ENCODE measurements at regions not wholly inside any gene's neighbourhood (a gene's known extent, or its start where the extent isn't known, plus 50 kb on each side); places are given as distances from the start of the nearest gene placed in this dataset.
A peak's percentile ranks its signal among the peaks of the same experiment; 100 is the strongest.

DNA sequence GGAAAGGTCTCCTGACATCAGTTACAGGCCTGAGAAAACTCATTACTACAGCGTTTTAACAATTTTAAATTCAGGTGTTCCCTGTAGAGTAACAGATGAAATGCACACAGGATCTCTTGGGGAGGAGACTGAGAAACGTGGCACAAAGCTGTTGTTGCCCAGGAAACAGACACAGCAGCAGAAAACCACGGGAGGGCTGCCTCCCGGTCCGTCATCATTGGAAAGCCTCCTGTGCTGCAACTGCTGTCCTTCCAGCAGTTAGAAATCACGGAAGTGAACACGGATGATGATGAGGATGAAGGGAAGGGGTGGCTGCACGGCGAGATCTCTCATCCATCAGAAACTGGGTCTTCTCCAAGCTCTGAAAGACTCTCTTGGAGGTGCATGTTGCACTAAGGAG lies 94.6 kb upstream of the RNF32 start:
- no peak overlapping the region for H3K4me3 ChIP-seq (ENCODE audit: low read depth in 2 of 2, low read length in 2 of 2)
- no peaks in the 10 kb centered on the region for H3K4me1 ChIP-seq (ENCODE audit: control insufficient read depth, insufficient read depth, low read length)
- no TSS peak for BruUV-seq (replicated peaks)
- CTCF ChIA-PET, result no interaction called here
- H3K36me3 ChIP-seq (ENCODE audit: control insufficient read depth, insufficient read depth, low read length), result no peaks in the 10 kb centered on the region
- DNase-seq (ENCODE audit: low read depth, low spot score), result no peak
- ATAC-seq, result no peak
- in situ Hi-C loops (cut with HindIII; ENCODE audit: low pct_unique_long_range_greater_than_20kb, low sequenced_read_pairs), result no loop called here
- TF ChIP-seq, protein P1, sequence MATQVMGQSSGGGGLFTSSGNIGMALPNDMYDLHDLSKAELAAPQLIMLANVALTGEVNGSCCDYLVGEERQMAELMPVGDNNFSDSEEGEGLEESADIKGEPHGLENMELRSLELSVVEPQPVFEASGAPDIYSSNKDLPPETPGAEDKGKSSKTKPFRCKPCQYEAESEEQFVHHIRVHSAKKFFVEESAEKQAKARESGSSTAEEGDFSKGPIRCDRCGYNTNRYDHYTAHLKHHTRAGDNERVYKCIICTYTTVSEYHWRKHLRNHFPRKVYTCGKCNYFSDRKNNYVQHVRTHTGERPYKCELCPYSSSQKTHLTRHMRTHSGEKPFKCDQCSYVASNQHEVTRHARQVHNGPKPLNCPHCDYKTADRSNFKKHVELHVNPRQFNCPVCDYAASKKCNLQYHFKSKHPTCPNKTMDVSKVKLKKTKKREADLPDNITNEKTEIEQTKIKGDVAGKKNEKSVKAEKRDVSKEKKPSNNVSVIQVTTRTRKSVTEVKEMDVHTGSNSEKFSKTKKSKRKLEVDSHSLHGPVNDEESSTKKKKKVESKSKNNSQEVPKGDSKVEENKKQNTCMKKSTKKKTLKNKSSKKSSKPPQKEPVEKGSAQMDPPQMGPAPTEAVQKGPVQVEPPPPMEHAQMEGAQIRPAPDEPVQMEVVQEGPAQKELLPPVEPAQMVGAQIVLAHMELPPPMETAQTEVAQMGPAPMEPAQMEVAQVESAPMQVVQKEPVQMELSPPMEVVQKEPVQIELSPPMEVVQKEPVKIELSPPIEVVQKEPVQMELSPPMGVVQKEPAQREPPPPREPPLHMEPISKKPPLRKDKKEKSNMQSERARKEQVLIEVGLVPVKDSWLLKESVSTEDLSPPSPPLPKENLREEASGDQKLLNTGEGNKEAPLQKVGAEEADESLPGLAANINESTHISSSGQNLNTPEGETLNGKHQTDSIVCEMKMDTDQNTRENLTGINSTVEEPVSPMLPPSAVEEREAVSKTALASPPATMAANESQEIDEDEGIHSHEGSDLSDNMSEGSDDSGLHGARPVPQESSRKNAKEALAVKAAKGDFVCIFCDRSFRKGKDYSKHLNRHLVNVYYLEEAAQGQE (IDR thresholded peaks at IDR 0.05; ENCODE audit: insufficient read depth in 1 of 2, low read depth in 2 of 2, low read length in 1 of 2), result no peak
- TF ChIP-seq SIN3A (IDR thresholded peaks at IDR 0.05; ENCODE audit: borderline replicate concordance, insufficient read depth, low read depth, low read length) (no peak), TCF7L2 (IDR thresholded peaks at IDR 0.05; ENCODE audit: low read depth, low read length) (no peak), POLR2AphosphoS5 (IDR thresholded peaks at IDR 0.05; ENCODE audit: low read depth, low read length) (no peak)
- TF ChIP-seq, protein P2, sequence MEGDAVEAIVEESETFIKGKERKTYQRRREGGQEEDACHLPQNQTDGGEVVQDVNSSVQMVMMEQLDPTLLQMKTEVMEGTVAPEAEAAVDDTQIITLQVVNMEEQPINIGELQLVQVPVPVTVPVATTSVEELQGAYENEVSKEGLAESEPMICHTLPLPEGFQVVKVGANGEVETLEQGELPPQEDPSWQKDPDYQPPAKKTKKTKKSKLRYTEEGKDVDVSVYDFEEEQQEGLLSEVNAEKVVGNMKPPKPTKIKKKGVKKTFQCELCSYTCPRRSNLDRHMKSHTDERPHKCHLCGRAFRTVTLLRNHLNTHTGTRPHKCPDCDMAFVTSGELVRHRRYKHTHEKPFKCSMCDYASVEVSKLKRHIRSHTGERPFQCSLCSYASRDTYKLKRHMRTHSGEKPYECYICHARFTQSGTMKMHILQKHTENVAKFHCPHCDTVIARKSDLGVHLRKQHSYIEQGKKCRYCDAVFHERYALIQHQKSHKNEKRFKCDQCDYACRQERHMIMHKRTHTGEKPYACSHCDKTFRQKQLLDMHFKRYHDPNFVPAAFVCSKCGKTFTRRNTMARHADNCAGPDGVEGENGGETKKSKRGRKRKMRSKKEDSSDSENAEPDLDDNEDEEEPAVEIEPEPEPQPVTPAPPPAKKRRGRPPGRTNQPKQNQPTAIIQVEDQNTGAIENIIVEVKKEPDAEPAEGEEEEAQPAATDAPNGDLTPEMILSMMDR (IDR thresholded peaks at IDR 0.05), result no peak
- no peaks in the 10 kb centered on the region for H3K27me3 ChIP-seq (ENCODE audit: control insufficient read depth, insufficient read depth, low read length)
- H3K9me3 ChIP-seq (ENCODE audit: control insufficient read depth, insufficient read depth, low read depth, low read length), result no peaks in the 10 kb centered on the region
- POLR2A ChIA-PET, result no interaction called here
- H3K27ac ChIP-seq (ENCODE audit: low read length), result no peak overlapping the region
- intact Hi-C loops (cut with micrococcal nuclease; ENCODE audit: unreplicated experiment), result no loop called here

DNA sequence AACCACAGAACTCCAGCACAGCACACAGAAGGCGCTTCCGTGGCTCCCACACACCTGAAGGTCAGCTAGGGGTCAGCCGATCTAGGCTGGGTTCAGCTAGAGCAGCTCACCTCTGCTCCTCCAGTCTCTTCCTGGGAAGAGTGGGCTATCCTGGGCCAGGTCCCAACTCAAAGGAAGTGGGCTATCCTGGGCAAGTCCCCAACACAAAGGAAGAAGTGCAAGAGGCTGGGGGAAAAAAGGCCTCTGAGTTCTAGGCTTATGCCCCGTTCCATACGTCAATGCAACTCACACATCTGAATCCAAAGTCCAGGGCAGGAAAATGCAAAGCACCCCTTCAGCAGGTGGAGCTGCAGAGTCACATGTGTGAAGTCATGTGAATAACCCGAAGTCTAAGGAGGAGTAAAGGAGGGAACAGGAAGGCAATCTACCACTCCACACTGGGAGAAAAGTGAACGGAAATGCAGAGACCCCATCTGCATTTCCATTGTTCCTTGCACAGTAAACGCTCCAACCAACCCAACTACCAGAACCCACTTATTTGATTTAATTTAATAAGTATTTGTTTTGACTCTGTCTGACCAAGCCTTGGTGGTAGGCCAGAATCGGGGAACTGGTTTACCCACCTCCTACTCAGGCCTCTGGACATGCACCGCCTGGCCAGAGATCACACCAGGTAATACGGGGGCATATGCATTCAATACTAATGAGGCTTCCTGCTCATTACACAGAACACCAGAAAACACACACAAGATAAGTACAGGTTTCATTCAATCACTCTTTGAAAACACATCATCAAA lies 95.5 kb upstream of the RNF32 start:
- intact Hi-C loops (cut with micrococcal nuclease; ENCODE audit: unreplicated experiment), result no loop called here
- Histone ChIP-seq H3K36me3 (ENCODE audit: control insufficient read depth, insufficient read depth, low read length) (no peaks in the 10 kb centered on the region), H3K9me3 (ENCODE audit: control insufficient read depth, insufficient read depth, low read depth, low read length) (no peaks in the 10 kb centered on the region), H3K4me1 (ENCODE audit: control insufficient read depth, insufficient read depth, low read length) (no peaks in the 10 kb centered on the region), H3K4me3 (ENCODE audit: low read depth in 2 of 2, low read length in 2 of 2) (no peak overlapping the region), H3K27ac (ENCODE audit: low read length) (no peak overlapping the region), H3K27me3 (ENCODE audit: control insufficient read depth, insufficient read depth, low read length) (no peaks in the 10 kb centered on the region)
- ATAC-seq (peak; percentile 56; the same call in 1 of the 2 replicates), DNase-seq (ENCODE audit: low read depth, low spot score) (no peak)
- no TSS peak for BruUV-seq (replicated peaks)
- ChIA-PET POLR2A (no interaction called here), CTCF (interaction anchor here (0.5 kb wide), 1 partner anchor 750 kb away, joined by 11 read pairs; no protein-coding TSS in a partner anchor)
- TF ChIP-seq SIN3A (IDR thresholded peaks at IDR 0.05; ENCODE audit: borderline replicate concordance, insufficient read depth, low read depth, low read length) (no peak), TCF7L2 (IDR thresholded peaks at IDR 0.05; ENCODE audit: low read depth, low read length) (no peak), POLR2AphosphoS5 (IDR thresholded peaks at IDR 0.05; ENCODE audit: low read depth, low read length) (no peak)
- TF ChIP-seq, protein P1 (IDR thresholded peaks at IDR 0.05; ENCODE audit: insufficient read depth in 1 of 2, low read depth in 2 of 2, low read length in 1 of 2), result no peak
- TF ChIP-seq, protein P2 (IDR thresholded peaks at IDR 0.05), result no peak
- in situ Hi-C loops (cut with HindIII; ENCODE audit: low pct_unique_long_range_greater_than_20kb, low sequenced_read_pairs), result no loop called here

Data from Panc1 (cell line).